ENCODE measurements at regions not wholly inside any gene's neighbourhood (a gene's known extent, or its start where the extent isn't known, plus 50 kb on each side); places are given as distances from the start of the nearest gene placed in this dataset.

- DNase-seq (ENCODE audit: low read depth, low spot score) (no peak), ATAC-seq (no peak)
- Histone ChIP-seq H3K4me1 (ENCODE audit: control insufficient read depth in 1 of 2, insufficient read depth in 2 of 2, low read length in 2 of 2) (no peaks in the 10 kb centered on the region), H3K4me2 (ENCODE audit: low read length) (no peak overlapping the region), H3K9ac (ENCODE audit: low read length) (no peak overlapping the region), H3K79me2 (ENCODE audit: insufficient read depth, low read length) (no peaks in the 10 kb centered on the region), H3K9me2 (ENCODE audit: insufficient read depth) (peaks cover 4% of the 10 kb centered on the region; the same call in 1 of the 2 replicates), H3K4me3 (replicated peaks in 1 of 2; ENCODE audit: low read depth in 1 of 2, low read length in 2 of 2) (no peak overlapping the region), H3K27ac (ENCODE audit: low read depth, low read length) (no peak overlapping the region), H2AFZ (ENCODE audit: low read depth, low read length, poor library complexity, severe bottlenecking) (no peak overlapping the region), H3K27me3 (ENCODE audit: insufficient read depth, low read length) (no peaks in the 10 kb centered on the region), H4K20me1 (ENCODE audit: insufficient read depth) (no peaks in the 10 kb centered on the region), H3K9me3 (ENCODE audit: control insufficient read depth in 1 of 2, insufficient read depth in 1 of 2, low read depth in 1 of 2, low read length in 2 of 2) (no peaks in the 10 kb centered on the region), H3K36me3 (ENCODE audit: control insufficient read depth in 1 of 2, insufficient read depth in 2 of 2, low read length in 2 of 2) (no peaks in the 10 kb centered on the region)
- BruUV-seq (replicated peaks): no TSS peak
- ChIA-PET CTCF (no interaction called here), RAD21 (ENCODE audit: low non-redundant PET in 1 of 2, low total read pairs in 2 of 2, uncharacterized antibody in 2 of 2, unreplicated experiment in 2 of 2) (no interaction called here), POLR2A (no interaction called here)
- intact Hi-C loops (cut with micrococcal nuclease): no loop called here
- TF ChIP-seq ELF1 (IDR thresholded peaks at IDR 0.05; ENCODE audit: borderline replicate concordance, low read depth): no peak
Measured at GRCh38 chr6:14832427-14832826, 413.4 kb upstream of the JARID2 start.

- Histone ChIP-seq H3K4me2 (ENCODE audit: low read length) (no peak overlapping the region), H3K4me3 (replicated peaks in 1 of 2; ENCODE audit: low read depth in 1 of 2, low read length in 2 of 2) (no peak overlapping the region), H4K20me1 (ENCODE audit: insufficient read depth) (no peaks in the 10 kb centered on the region), H3K9me3 (ENCODE audit: control insufficient read depth in 1 of 2, insufficient read depth in 1 of 2, low read depth in 1 of 2, low read length in 2 of 2) (no peaks in the 10 kb centered on the region), H3K27ac (ENCODE audit: low read depth, low read length) (no peak overlapping the region), H3K9me2 (ENCODE audit: insufficient read depth) (peaks cover 4% of the 10 kb centered on the region; the same call in 1 of the 2 replicates), H3K4me1 (ENCODE audit: control insufficient read depth in 1 of 2, insufficient read depth in 2 of 2, low read length in 2 of 2) (no peaks in the 10 kb centered on the region), H2AFZ (ENCODE audit: low read depth, low read length, poor library complexity, severe bottlenecking) (no peak overlapping the region), H3K79me2 (ENCODE audit: insufficient read depth, low read length) (no peaks in the 10 kb centered on the region), H3K27me3 (ENCODE audit: insufficient read depth, low read length) (no peaks in the 10 kb centered on the region), H3K9ac (ENCODE audit: low read length) (no peak overlapping the region), H3K36me3 (ENCODE audit: control insufficient read depth in 1 of 2, insufficient read depth in 2 of 2, low read length in 2 of 2) (no peaks in the 10 kb centered on the region)
- ATAC-seq (no peak), DNase-seq (ENCODE audit: low read depth, low spot score) (no peak)
- intact Hi-C loops (cut with micrococcal nuclease): no loop called here
- RAD21 ChIA-PET (ENCODE audit: low non-redundant PET in 1 of 2, low total read pairs in 2 of 2, uncharacterized antibody in 2 of 2, unreplicated experiment in 2 of 2): no interaction called here
- POLR2A ChIA-PET: no interaction called here
- no peak for TF ChIP-seq SP1 (IDR thresholded peaks at IDR 0.05; ENCODE audit: low read depth)
- no peak for TF ChIP-seq EZH2 (IDR thresholded peaks at IDR 0.05)
- no peak for TF ChIP-seq CEBPB (IDR thresholded peaks at IDR 0.05; ENCODE audit: low read depth)
- no peak for TF ChIP-seq MAX (IDR thresholded peaks at IDR 0.05)
- no peak for TF ChIP-seq ATF3 (IDR thresholded peaks at IDR 0.05)
- TF ChIP-seq POLR2A (IDR thresholded peaks at IDR 0.05; ENCODE audit: borderline replicate concordance, extremely low read depth, insufficient read depth, insufficient read length): no peak
- BruUV-seq (replicated peaks): no TSS peak
- CTCF ChIA-PET: no interaction called here
Measured at GRCh38 chr6:14834851-14835530, 410.9 kb upstream of the JARID2 start.

All from HCT116 (cell line).